ENCODE measurements at regions not wholly inside any gene's neighbourhood (a gene's known extent, or its start where the extent isn't known, plus 50 kb on each side); places are given as distances from the start of the nearest gene placed in this dataset.
"Not testable (repeated sequence)": the region's sequence is repeated elsewhere in the genome, so short reads cannot be mapped to it uniquely, and the experiment has no call there.

GRCh38 chr13:24931450-24932251 is 164.3 kb upstream of the PABPC3 start:
- Histone ChIP-seq H3K9me3 (ENCODE audit: low read depth) (no peaks in the 10 kb centered on the region), H3K27ac (no peak overlapping the region), H3K4me3 (peak overlapping the region; percentile 10), H3K36me3 (no peaks in the 10 kb centered on the region), H3K27me3 (peaks cover 10% of the 10 kb centered on the region), H3K4me1 (ENCODE audit: low read depth) (no peaks in the 10 kb centered on the region)
- peak in 1 of 2 donors; percentile 3 for DNase-seq (ENCODE audit: low read depth in 1 of 2, low spot score in 1 of 2)
- TF ChIP-seq, protein P1, sequence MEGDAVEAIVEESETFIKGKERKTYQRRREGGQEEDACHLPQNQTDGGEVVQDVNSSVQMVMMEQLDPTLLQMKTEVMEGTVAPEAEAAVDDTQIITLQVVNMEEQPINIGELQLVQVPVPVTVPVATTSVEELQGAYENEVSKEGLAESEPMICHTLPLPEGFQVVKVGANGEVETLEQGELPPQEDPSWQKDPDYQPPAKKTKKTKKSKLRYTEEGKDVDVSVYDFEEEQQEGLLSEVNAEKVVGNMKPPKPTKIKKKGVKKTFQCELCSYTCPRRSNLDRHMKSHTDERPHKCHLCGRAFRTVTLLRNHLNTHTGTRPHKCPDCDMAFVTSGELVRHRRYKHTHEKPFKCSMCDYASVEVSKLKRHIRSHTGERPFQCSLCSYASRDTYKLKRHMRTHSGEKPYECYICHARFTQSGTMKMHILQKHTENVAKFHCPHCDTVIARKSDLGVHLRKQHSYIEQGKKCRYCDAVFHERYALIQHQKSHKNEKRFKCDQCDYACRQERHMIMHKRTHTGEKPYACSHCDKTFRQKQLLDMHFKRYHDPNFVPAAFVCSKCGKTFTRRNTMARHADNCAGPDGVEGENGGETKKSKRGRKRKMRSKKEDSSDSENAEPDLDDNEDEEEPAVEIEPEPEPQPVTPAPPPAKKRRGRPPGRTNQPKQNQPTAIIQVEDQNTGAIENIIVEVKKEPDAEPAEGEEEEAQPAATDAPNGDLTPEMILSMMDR (IDR thresholded peaks at IDR 0.05; ENCODE audit: low read depth, low read length) = no peak

DNA sequence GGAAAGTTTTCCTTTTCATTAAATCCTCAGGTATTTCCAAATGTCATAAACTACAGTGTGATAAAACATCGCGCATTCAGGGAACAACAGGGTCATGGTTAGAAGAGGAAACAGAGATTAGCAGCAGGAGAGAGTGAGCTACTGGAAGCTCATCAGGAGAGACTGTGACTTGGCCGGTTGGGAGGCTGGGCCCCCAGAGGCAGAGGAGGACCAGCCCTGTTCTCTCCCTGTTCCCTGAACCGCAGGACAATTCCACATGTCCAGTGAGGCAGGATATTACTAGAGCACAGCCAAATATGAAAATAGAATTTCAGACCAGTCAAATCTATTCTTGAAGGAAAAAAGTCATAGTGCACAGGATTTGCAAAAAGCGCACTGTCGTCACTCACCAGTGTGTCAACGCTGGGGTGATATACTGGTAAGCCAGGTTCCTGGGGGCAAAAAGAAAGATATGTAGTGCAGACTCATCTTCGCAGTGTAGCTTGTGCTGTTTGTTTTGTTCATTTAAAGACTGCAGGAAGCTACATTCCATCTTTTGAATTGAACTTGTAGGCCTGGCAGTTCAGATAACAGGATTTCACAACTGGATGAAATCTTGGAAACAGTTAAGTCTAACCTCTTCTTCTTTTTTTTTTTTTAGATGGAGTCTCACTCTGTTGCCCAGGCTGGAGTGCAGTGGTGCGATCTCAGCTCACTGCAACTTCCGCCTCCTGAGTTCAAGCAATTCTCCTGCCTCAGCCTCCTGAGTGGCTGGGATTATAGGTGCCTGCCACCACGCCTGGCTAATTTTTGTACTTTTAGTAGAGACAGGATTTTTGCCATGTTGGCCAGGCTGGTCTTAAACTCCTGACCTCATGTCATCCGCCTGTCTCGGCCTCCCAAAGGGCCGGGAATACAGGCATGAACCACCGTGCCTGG is 162.6 kb upstream of the PABPC3 start:
- H3K4me1 ChIP-seq (ENCODE audit: low read depth); H3K36me3 ChIP-seq; H3K4me3 ChIP-seq; H3K9me3 ChIP-seq (ENCODE audit: low read depth); H3K27ac ChIP-seq: not testable (repeated sequence)
- peaks cover 10% of the 10 kb centered on the region for H3K27me3 ChIP-seq
- peak in 1 of 2 donors; percentile 71 for DNase-seq (ENCODE audit: low read depth in 1 of 2, low spot score in 1 of 2)

GRCh38 chr13:24934024-24934385 is 161.9 kb upstream of the PABPC3 start:
- not testable (repeated sequence) for H3K36me3 ChIP-seq; H3K4me3 ChIP-seq; H3K9me3 ChIP-seq (ENCODE audit: low read depth); DNase-seq (ENCODE audit: low read depth in 1 of 2, low spot score in 1 of 2); H3K27ac ChIP-seq; H3K4me1 ChIP-seq (ENCODE audit: low read depth)
- peaks cover 10% of the 10 kb centered on the region for H3K27me3 ChIP-seq

DNA sequence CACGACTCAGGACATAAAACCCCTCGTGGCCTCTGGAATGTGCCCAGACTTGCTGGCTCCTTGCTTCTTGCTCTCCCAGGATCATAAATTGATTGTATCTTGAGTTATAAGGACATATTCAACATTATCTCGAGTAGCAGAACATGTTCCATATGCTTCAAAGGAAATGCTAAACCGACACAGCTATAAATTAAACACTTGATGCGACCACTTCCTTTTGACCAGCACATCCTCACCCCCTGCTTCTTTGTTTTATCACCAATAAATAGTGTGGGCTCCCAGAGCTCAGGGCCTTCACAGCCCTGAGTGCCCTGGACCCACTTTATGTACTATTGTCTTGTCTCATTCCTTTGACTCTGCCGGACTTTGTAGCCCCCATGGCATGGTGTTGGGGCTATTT is 157.0 kb upstream of the PABPC3 start:
- H3K4me1 ChIP-seq (ENCODE audit: low read depth) = peaks cover 5% of the 10 kb centered on the region
- no peaks in the 10 kb centered on the region for H3K9me3 ChIP-seq (ENCODE audit: low read depth)
- H3K36me3 ChIP-seq = no peaks in the 10 kb centered on the region
- H3K4me3 ChIP-seq = no peak overlapping the region
- DNase-seq (ENCODE audit: low read depth in 1 of 2, low spot score in 1 of 2) = no peak
- TF ChIP-seq, protein P1 (IDR thresholded peaks at IDR 0.05; ENCODE audit: low read depth, low read length) = no peak
- no peaks in the 10 kb centered on the region for H3K27me3 ChIP-seq
- no peak overlapping the region for H3K27ac ChIP-seq

DNA sequence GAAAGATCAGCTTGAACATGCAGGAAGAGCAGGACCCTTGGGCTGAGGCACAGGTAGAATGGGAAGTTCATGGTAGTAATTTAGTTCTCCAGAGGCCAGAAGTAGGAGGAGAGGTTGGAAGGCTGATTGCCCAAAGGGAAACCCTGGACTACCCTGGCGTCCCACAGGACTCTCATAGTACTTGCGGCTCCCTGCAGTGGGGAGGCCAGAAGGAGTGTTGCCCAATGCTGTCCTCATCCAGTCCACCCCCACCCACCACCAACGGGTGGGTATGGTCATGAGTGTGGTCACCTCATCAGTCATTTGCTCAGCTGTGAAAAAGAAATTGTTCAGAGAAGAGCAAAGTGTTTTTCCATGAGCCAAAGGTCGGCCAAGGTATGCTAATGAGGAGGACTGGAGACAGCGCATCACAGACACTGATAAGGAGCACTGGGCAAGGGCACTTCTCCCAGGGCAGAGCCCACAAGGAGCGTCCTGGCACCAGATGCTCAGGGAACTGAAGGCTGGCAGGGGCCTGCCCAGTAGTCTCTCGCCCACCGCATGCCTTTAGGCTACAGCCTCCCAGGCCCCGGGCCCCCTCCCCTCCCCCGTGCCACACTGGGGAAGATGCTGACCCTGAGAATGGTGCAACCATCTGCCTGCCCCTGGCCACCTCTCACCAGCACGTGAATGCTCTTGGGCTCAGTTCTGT is 154.8 kb upstream of the PABPC3 start:
- DNase-seq (ENCODE audit: low read depth in 1 of 2, low spot score in 1 of 2); H3K4me3 ChIP-seq; H3K27me3 ChIP-seq; H3K4me1 ChIP-seq (ENCODE audit: low read depth); H3K27ac ChIP-seq; H3K36me3 ChIP-seq; H3K9me3 ChIP-seq (ENCODE audit: low read depth): not testable (repeated sequence)

GRCh38 chr13:24943136-24943535 is 152.8 kb upstream of the PABPC3 start:
- Histone ChIP-seq H3K27ac (no peak overlapping the region), H3K9me3 (ENCODE audit: low read depth) (no peaks in the 10 kb centered on the region), H3K36me3 (no peaks in the 10 kb centered on the region), H3K4me3 (no peak overlapping the region), H3K27me3 (no peaks in the 10 kb centered on the region), H3K4me1 (ENCODE audit: low read depth) (peaks cover 5% of the 10 kb centered on the region)
- DNase-seq (ENCODE audit: low read depth in 1 of 2, low spot score in 1 of 2) = no peak
- TF ChIP-seq, protein P1 (IDR thresholded peaks at IDR 0.05; ENCODE audit: low read depth, low read length) = no peak

DNA sequence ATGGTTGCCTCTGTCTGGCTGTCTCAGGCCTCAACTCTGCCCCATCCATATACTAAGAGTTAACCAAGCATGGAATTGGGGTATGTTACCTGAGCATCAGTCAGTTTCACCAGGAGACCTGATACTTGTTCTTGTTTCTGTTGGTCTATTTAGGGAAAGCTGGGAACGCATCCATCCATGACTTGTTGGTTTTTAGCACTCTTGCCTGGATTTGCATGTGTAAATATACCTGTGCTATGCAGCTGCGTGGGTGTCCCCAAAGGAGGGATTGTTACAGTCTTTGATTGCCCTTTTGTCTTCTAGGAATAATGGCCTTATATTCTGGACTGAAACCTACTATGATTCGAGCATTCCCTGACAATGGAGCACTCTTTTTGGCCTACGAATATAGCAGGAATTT is 151.9 kb upstream of the PABPC3 start:
- H3K27me3 ChIP-seq; H3K4me1 ChIP-seq (ENCODE audit: low read depth); H3K4me3 ChIP-seq; H3K9me3 ChIP-seq (ENCODE audit: low read depth); DNase-seq (ENCODE audit: low read depth in 1 of 2, low spot score in 1 of 2); H3K36me3 ChIP-seq; H3K27ac ChIP-seq: not testable (repeated sequence)

DNA sequence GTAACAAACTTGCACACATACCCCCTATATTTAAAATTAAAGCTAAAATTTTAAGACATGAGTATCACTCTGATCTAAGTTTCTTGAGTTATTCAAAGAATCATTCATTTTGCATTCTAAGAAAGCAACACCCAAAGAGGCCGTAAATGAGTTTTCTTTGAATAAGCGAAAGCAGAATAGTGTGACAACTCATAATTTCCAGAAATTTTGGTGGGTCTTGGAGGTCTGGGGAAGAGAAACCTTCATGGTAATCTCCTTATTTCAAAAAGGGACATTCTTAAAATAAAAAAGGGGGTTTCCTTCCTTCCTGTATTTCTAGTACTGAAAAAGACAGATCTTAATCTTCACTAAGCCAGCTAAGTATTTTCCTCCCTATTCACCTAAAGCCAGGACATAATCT is 147.0 kb upstream of the PABPC3 start:
- H3K4me3 ChIP-seq; H3K9me3 ChIP-seq (ENCODE audit: low read depth); H3K27ac ChIP-seq; DNase-seq (ENCODE audit: low read depth in 1 of 2, low spot score in 1 of 2); H3K4me1 ChIP-seq (ENCODE audit: low read depth); H3K27me3 ChIP-seq; H3K36me3 ChIP-seq: not testable (repeated sequence)

- H3K9me3 ChIP-seq (ENCODE audit: low read depth); DNase-seq (ENCODE audit: low read depth in 1 of 2, low spot score in 1 of 2); H3K36me3 ChIP-seq; H3K4me3 ChIP-seq; H3K27ac ChIP-seq; H3K4me1 ChIP-seq (ENCODE audit: low read depth); H3K27me3 ChIP-seq: not testable (repeated sequence)
Measured at GRCh38 chr13:24950611-24951010, 145.3 kb upstream of the PABPC3 start.

DNA sequence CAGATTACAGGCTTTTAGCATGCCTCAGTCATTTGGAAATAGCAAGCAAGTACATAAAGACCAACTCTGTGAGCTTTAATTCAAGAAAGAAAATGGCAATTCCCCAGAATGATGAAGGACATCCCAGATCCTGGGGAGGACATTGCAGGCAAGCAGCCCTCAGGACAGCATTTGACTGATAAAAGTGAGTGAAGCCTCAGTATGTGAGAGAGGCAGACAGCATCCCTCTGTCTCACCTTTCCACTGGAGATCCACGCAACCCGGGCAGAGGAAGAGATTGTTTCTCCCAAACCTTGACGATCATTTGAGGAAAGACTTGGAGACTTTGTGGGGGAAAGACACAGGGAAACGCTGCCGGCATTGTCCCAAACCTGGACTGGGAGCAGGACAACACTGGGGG is 128.0 kb upstream of the PABPC3 start:
- not testable (repeated sequence) for DNase-seq (ENCODE audit: low read depth in 1 of 2, low spot score in 1 of 2); H3K9me3 ChIP-seq (ENCODE audit: low read depth); H3K36me3 ChIP-seq; H3K4me1 ChIP-seq (ENCODE audit: low read depth); H3K27me3 ChIP-seq; H3K27ac ChIP-seq
- H3K4me3 ChIP-seq = peak overlapping the region; percentile 33
